Tibial nerve (tissue), 4 donors: ENCODE measurements at regions not wholly inside any gene's neighbourhood (a gene's known extent, or its start where the extent isn't known, plus 50 kb on each side); places are given as distances from the start of the nearest gene placed in this dataset.

Experiments
- CTCF ChIP-seq, 5 experiments: fragments of 200-600 bp in 3 of 5; fragments of 450-650 bp in 2 of 5; sonication (generic) in 3 of 5; IDR thresholded peaks; one replicate each; pipeline ENCODE4 v1.5.1; 2016 to 2019; ENCODE audit warnings: antibody characterized with exemption in 5 of 5, mild to moderate bottlenecking in 3 of 5, moderate library complexity in 2 of 5
- EP300 ChIP-seq, 2 donors: sonication (generic); formaldehyde crosslinking; IDR thresholded peaks; one replicate each; pipeline ENCODE4 v1.6.1; 2017; ENCODE audit warnings: antibody characterized with exemption in 2 of 2, mild to moderate bottlenecking in 1 of 2

GRCh38 chr22:27201276-27201675 is 543.9 kb downstream of the MIAT start:
- TF ChIP-seq CTCF (IDR thresholded peaks at IDR 0.05) (no peak), EP300 (IDR thresholded peaks at IDR 0.05) (no peak)
